HG03135 (cell line): ENCODE measurements at regions not wholly inside any gene's neighbourhood (a gene's known extent, or its start where the extent isn't known, plus 50 kb on each side); places are given as distances from the start of the nearest gene placed in this dataset.

Source experiments
- ATAC-seq: cut with Tn5 transposase; IDR thresholded peaks from one replicate; pipeline ENCODE4 v1.9.1; 2021; ENCODE audit warnings: mild to moderate bottlenecking, moderate library complexity; ENCODE audit not compliant: unreplicated experiment

GRCh38 chr6:98498866-98499265 is 335.5 kb upstream of the POU3F2 start:
- no peak for ATAC-seq

GRCh38 chr6:98514073-98514720 is 320.2 kb upstream of the POU3F2 start:
- ATAC-seq, result no peak

DNA sequence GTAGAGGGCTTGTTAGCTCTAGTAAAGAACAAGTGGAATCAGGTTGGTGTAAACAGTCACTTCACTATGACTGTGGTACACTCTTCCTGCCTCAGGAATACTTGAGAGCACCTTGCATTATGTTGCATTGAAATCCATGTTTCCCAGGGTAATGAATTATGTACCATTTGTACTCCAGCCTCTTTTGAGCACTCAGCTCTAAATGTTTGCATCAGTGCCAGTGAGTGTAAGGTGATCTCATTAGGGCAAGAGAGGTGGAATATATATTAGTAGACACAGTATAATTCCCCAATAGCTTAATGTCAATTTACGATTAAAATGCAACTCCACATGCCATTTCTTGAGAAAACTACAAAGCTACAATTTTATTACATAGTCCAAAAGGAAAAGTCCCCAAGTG is 319.6 kb upstream of the POU3F2 start:
- ATAC-seq, result no peak

DNA sequence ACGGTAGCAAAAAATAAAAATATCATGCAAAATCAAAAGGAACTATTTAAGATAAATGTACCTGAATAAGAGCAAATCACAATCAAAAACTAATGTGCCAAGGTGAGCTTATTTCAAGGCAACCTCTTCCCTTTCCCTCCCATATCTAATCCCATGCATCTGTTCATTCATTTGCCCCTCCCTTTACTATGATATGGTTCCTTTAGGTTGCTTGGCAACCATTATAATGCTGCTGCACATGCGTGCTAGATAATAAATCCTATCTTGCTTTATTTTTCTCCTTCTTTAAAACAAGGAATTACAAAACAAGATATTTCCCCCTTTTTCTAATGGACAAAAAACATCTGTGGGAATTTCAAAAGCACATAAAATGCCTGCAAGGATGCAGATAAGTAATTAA is 318.2 kb upstream of the POU3F2 start:
- ATAC-seq, result no peak

DNA sequence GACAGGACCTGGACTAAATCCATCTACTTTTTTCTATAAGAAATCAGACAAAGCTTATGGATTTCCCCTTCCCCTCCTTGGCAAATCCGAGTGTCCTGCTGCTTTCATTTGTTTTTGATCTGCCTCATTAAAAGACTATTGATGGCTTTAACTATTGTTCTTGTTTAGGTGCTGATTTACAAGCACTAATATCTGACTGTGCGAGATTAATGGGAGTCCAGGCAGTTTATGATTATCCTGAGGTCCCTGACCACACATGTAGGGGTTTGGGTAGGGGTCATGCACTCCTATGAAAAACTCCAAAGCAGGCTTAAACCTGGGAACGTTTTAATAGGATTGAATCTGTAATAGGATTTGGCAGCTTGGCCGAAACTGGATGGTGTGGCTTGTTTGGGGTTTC is 317.5 kb upstream of the POU3F2 start:
- ATAC-seq, result no peak

DNA sequence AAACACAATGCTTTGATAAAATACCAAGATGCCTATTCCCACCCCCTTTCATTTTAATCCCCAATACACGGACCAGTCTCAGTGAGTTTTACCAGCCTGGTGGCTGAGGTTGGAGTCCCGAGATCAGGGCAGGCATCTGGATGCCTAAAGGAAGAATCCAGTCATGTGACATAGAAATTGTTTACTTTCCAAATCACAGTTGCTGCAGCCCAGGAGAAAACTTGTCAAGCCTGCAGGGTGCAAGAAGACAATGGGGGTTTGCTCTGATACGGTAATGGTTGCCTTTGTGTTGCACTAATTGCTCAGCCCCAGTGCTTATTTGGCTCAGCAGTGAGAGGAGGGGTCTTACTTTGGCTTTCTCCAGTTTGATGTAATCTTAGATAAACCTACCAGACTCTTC is 308.5 kb upstream of the POU3F2 start:
- ATAC-seq, result no peak

DNA sequence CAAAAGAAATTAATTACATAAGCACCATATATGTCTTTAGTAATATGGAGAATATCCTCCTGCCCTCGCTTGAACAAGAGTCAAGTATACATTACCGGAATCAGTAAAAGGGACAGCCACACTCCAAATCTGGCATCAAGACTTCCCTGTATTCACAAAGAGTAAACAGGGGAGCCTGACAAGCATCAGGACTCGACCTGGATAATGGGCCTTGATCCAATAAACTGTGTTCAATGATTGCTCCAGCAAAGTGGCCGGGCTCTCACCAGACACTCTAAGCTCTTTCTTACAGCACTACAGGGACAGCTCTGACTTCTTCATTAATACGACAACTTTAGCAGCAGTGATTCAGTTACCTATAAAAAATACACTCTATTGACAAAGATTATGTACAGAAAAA is 307.9 kb upstream of the POU3F2 start:
- ATAC-seq, result no peak

DNA sequence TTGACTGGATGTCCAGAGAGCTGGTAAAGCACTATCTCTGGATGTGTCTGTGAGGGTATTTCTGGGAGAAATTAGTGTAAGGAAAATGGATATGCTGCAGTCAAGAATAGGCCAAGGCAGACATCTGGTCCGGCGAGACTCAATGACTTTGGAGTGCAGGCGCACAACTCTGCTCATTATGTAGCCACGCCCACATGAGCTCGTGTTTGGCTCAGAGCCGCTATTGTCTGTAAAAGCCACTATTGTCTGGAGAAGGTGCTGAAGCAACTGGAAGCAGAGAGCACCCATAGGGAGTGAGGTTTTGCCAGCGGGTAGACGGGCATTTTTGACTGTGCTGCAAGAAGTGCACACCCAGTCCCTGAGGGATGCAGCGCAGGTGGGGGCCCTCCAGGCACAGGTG is 305.0 kb upstream of the POU3F2 start:
- no peak for ATAC-seq

- ATAC-seq, result no peak
These were observed 303.6 kb upstream of the POU3F2 start for GRCh38 chr6:98530732-98531131.

GRCh38 chr6:98532004-98532403 is 302.4 kb upstream of the POU3F2 start:
- ATAC-seq, result no peak

DNA sequence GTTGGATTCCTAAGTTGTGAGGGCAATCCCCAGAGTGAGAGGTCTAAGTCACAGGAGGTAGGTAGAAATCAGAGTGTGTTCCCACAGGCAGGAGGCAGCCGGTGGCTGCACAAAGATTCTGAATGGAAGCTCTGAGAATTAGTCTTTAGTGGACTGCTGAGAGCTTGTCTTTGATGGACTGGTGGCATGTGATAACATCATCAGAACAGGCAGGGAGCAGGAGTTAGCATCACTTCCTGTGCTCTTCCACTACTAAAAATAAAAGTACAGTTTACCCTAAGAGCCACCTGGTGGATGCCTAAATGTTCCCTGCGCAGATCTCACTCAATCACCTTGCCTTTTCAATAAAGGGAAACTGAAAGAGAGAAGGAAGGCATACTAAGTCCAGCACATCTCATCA is 294.6 kb upstream of the POU3F2 start:
- ATAC-seq, result no peak

DNA sequence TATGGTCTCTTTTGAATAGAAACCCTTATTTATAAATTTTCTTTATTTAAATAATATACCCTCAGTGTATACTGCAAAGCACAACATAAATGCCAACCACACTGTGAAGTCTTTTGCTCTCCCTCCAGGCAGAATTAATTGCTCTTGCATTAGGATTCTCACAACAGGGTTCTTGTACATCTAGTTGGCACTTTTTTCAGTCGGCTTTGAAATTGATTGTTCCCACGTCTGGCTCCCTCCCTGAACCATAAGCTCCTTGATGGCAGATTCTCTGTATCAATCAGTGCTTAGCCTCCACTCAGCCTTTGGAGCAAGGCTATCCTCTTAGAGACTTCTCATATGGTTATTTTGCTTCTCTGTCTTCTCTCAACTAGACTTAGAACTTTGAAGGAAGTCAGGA is 288.0 kb upstream of the POU3F2 start:
- no peak for ATAC-seq

- no peak for ATAC-seq
These were observed 287.2 kb upstream of the POU3F2 start for GRCh38 chr6:98547151-98547550.

DNA sequence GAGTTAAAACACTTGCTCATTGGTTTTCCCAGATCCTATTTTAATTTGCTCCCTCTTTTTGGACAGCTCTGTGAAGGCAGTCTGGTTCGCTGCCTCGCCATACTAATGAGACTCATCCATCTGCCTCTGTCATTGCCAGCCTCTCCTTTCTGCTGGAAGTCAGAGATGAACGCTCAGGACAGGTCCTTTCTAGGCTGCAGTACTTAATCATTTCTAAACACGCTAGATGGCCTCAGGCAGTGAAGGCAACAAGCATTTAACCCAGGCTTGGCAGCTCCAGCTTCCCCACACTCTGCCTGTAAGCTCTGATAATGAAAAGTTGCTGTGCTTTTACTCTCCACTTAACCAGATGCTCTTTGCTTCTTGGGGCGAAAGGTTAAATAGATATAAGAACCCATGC is 286.7 kb upstream of the POU3F2 start:
- ATAC-seq, result no peak

DNA sequence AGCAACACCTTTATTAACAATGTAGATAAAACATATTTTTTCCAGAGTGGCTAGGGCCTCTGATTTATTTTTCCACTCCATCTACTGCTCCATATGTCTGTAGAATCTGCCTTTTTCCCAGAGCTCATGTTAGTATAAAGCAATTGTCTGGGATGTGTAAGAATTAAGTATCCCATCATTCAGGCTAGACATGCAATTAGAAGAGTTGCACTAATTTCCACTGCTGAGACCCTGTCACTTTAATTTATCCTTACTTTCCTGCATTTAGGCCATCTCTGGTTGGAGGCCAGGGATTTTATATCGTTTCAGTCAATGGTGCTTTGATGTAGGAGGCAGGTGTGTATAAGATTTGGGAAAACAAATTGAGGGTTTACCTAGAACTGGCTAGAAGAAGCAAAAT is 286.1 kb upstream of the POU3F2 start:
- ATAC-seq, result no peak

- ATAC-seq, result no peak
These were observed 274.0 kb upstream of the POU3F2 start for GRCh38 chr6:98560418-98560817.

DNA sequence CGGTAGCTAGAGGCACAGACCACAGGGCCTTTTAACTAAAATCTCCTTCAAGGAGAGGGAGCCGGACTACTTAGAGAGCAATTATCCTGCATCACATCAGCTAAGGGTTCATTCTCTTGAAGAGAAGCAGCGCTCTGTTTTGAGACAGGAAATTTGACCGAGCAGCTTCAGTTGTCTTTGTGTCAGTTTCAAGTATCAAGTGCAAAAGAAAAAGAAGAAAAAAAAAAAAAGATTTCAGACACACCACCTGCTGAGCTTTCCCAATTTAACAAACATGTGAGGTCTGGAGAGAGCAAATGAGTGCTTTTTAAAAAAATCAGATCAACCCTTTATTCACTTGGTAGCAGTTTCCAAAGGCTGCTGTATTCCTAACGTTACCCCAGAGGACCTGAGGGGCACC is 273.5 kb upstream of the POU3F2 start:
- ATAC-seq, result no peak

- ATAC-seq, result no peak
These were observed 268.2 kb upstream of the POU3F2 start for GRCh38 chr6:98566126-98566525.

DNA sequence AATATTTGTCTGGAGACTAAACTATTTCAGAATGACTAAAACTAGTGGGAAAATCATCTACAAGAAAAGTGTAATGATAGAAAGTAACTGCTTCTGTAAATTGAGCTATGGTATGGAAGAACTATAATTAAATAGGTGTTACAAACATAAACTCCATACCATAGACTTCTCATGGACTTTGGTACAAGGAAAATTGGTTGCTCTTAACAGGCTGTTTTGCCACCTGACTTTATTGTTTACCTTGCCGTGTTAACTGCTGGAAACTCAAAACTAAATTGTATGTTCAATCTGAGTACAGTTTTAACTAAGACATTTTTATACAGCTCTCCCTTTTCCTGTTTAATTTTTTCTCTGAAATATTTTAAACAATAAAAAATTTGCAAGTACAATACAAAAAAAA is 261.8 kb upstream of the POU3F2 start:
- ATAC-seq, result no peak

DNA sequence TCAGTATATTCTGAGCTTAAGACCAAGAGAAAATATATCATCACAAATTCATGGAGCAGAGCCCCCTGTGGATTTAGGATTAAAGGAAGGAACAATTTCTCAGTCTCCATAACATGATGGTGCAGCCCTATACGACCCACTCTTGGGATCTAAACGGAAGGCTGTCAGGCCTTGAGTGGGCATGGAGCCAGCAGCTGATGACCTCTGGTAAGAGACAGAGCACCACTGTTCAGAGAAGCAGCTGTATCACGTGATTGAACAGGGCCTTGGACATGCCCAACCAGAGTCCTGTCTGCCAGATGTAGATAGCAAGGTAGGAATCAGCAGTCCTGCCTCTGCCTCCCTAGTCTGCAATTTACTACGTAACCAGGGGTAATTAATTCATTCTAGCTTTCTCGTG is 259.4 kb upstream of the POU3F2 start:
- no peak for ATAC-seq

DNA sequence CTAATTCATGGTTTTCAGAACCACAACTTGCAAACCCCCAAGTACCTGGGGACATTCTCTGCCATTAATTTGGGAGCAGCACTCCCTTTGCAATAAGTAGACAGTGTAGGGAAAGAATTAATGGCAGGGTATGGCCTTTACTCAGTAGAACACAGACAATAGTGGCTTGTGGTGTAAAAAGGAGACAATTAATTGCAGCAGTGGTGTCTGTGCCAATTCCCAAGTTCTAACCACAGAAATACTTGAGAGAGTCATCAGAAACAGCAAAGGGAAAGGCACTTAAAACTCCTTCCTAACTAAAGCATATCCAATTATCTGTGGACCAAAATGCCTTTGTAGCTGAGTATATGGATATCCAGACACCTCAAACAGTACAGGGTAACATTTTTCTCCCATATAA is 257.6 kb upstream of the POU3F2 start:
- ATAC-seq, result no peak

DNA sequence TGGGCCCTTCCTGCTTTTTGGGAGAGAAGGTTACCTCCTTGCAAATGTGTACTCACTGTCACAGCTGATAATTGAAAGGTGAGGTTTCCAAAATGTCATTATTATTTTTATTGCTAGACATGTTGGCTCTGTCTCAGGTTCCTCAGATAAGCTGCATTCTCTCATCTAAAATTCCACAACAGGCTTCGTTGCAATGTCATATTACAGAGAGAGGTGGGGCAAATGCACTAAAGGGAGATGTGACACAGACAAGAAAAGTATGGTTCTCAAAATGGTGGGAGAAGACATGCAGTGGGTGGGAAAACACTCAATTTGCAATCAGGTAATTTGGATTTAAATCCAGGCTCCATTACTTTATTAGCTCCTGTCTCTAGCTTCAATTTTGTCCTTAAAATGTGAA is 256.4 kb upstream of the POU3F2 start:
- no peak for ATAC-seq

DNA sequence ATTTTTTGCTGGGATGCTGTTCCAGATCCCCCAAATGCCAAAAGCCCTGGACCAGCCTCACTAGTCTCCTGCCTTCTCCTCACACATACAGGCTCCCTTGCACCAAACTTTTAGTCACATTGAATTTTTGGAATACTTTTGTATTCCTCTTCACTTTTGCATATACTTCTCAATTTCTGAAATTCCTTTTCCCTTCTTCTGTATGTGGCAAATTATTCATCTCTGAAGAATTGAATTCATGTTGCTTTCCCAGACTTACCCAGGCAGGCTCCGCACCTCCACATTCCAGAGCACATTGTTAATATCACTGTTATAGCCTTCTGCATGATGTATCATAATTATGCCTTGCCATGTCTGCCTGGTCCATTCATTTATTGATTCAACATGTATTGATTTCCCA is 255.3 kb upstream of the POU3F2 start:
- no peak for ATAC-seq

- no peak for ATAC-seq
These were observed 254.4 kb upstream of the POU3F2 start for GRCh38 chr6:98579941-98580340.
